CD4-positive, CD25-positive, alpha-beta regulatory T cell (primary cell): ENCODE measurements at regions not wholly inside any gene's neighbourhood (a gene's known extent, or its start where the extent isn't known, plus 50 kb on each side); places are given as distances from the start of the nearest gene placed in this dataset.

Source experiments
- ATAC-seq, 2 donors: fragments of 150-1000 bp; cut with Tn5 transposase; one replicate each; pipeline ENCODE4 v1.10.0; 2021; ENCODE audit warnings: low read depth in 2 of 2, moderate number of reproducible peaks in 2 of 2, moderate library complexity in 1 of 2
- DNase-seq, 3 donors: peaks; one replicate each; pipeline versions ENCODE4 v3.0.0 to v3.0.0-alpha.2; 2012 to 2022; ENCODE audit warnings: mixed read lengths in 1 of 3
- H3K27ac ChIP-seq: one replicate; pipeline ENCODE4 v1.7.0; 2013; ENCODE audit warnings: mild to moderate bottlenecking, low read length; ENCODE audit not compliant: insufficient read depth, poor library complexity, severe bottlenecking
- H3K27me3 ChIP-seq: one replicate; pipeline ENCODE4 v1.7.0; 2013; ENCODE audit warnings: low read length; ENCODE audit not compliant: control insufficient read depth, insufficient read depth
- H3K36me3 ChIP-seq: one replicate; pipeline ENCODE4 v1.7.0; 2013; ENCODE audit warnings: mild to moderate bottlenecking, low read length, moderate library complexity; ENCODE audit not compliant: control insufficient read depth, insufficient read depth
- H3K4me1 ChIP-seq: 2 replicates; pipeline ENCODE4 v1.7.0; 2013; ENCODE audit warnings: mild to moderate bottlenecking, low read length; ENCODE audit not compliant: insufficient read depth, control insufficient read depth, poor library complexity, severe bottlenecking
- H3K4me3 ChIP-seq: one replicate; pipeline ENCODE4 v1.7.0; 2013; ENCODE audit warnings: low read depth, mild to moderate bottlenecking, low read length, moderate library complexity
- H3K9me3 ChIP-seq, 2 experiments: 1 replicate in 1 of 2; 2 replicates in 1 of 2; pipeline ENCODE4 v1.7.0; 2013; ENCODE audit warnings: low read length in 2 of 2, mild to moderate bottlenecking in 1 of 2, moderate library complexity in 1 of 2; ENCODE audit not compliant: control insufficient read depth in 2 of 2
- H3K27ac Mint-ChIP-seq, 3 donors: one replicate each; pipeline ENCODE4 v1.8.0; 2020 to 2022; ENCODE audit warnings: mild to moderate bottlenecking in 3 of 3, mixed read lengths in 3 of 3, moderate library complexity in 2 of 3
- H3K27me3 Mint-ChIP-seq: one replicate; pipeline ENCODE4 v1.8.0; 2022; ENCODE audit warnings: mild to moderate bottlenecking, mixed read lengths
- H3K36me3 Mint-ChIP-seq: one replicate; pipeline ENCODE4 v1.8.0; 2020; ENCODE audit warnings: mixed read lengths
- H3K4me1 Mint-ChIP-seq, 4 donors: one replicate each; pipeline ENCODE4 v1.8.0; 2020 to 2022; ENCODE audit warnings: mixed read lengths in 4 of 4, mild to moderate bottlenecking in 1 of 4
- H3K4me3 Mint-ChIP-seq, 4 donors: one replicate each; pipeline ENCODE4 v1.8.0; 2020 to 2022; ENCODE audit warnings: mild to moderate bottlenecking in 4 of 4, mixed read lengths in 4 of 4, moderate library complexity in 3 of 4
- H3K9me3 Mint-ChIP-seq, 7 donors: one replicate each; pipeline ENCODE4 v1.8.0; 2020 to 2022; ENCODE audit warnings: mixed read lengths in 7 of 7, mild to moderate bottlenecking in 3 of 7, moderate library complexity in 2 of 7

DNA sequence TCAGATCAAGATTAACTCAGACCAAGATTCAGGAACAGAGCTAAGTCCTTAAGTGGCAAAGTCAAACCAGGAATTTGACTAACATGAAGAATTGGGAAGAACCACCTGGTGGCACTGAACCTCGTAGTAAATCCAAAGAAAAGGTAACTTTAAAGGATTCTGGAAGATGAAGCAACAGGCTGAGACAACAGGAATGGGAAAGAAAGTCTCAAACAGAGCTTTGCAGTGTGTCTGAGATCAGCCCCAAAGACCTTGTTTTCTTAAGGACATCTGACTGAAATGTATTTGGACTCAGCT lies 126.1 kb downstream of the ASB9 start:
- Mint-ChIP-seq H3K4me1 (peaks cover 5 to 25% (median 13%) of the 10 kb centered on the region in 4 donors), H3K27ac (no peak overlapping the region), H3K4me3 (peak overlapping the region in 1 of 4 donors; percentile 32), H3K27me3 (peaks cover 6% of the 10 kb centered on the region), H3K36me3 (no peaks in the 10 kb centered on the region), H3K9me3 (no peaks in the 10 kb centered on the region)
- no peaks in the 10 kb centered on the region for H3K9me3 ChIP-seq
- no peak overlapping the region for H3K4me3 ChIP-seq
- DNase-seq = no peak
- no peaks in the 10 kb centered on the region for H3K27me3 ChIP-seq
- H3K27ac ChIP-seq = no peak overlapping the region
- H3K4me1 ChIP-seq = peaks cover 6% of the 10 kb centered on the region
- H3K36me3 ChIP-seq = no peaks in the 10 kb centered on the region
- ATAC-seq = no peak

DNA sequence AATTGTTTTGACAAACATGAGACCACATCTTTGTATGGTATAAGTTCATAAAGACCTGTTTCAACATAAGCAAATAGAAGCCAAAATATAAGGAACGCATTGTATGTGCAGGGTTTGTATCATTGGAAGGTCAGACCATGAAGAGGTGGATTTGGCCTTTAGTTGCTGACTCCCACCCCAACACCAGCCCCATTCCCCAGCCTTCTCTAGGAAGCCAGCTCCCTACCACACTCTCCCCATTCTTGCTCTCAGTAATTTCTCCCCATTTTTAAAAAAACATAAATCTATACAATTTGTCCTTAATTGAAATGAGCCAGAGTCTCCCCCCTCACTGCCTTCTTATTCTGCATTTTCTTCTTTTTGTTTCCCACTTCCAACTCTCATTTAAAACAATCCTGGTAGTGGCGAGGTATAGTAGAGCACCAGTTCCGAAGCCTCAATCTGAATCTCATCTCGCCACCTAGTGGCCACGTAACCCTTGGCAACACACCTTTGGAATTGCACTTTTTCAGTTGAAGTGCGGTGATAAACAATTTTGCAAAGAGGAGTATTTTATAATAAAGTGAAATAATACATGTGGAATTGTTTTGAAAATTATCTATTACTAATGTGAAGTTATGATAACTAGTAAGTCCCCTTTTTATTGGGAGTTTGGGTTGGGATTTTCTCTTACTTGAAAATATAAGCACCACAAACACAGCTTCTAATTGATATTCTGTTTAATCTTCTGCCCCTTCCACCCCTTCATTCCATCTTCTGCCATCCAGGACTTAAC lies 126.6 kb downstream of the ASB9 start:
- H3K4me1 ChIP-seq = peaks cover 6% of the 10 kb centered on the region
- Mint-ChIP-seq H3K4me3 (peak overlapping the region; percentile 6 to 33 (median 11)), H3K27ac (peak overlapping the region in 2 of 3 donors; percentile 4 to 97), H3K9me3 (no peaks in the 10 kb centered on the region), H3K36me3 (no peaks in the 10 kb centered on the region), H3K4me1 (peaks cover 5 to 25% (median 13%) of the 10 kb centered on the region in 4 donors), H3K27me3 (peaks cover 6% of the 10 kb centered on the region)
- H3K4me3 ChIP-seq = no peak overlapping the region
- peak; percentile 17 to 65 (median 45) for DNase-seq
- no peak overlapping the region for H3K27ac ChIP-seq
- H3K27me3 ChIP-seq = no peaks in the 10 kb centered on the region
- no peaks in the 10 kb centered on the region for H3K36me3 ChIP-seq
- no peaks in the 10 kb centered on the region for H3K9me3 ChIP-seq
- ATAC-seq = peak in 1 of 2 donors; percentile 58

DNA sequence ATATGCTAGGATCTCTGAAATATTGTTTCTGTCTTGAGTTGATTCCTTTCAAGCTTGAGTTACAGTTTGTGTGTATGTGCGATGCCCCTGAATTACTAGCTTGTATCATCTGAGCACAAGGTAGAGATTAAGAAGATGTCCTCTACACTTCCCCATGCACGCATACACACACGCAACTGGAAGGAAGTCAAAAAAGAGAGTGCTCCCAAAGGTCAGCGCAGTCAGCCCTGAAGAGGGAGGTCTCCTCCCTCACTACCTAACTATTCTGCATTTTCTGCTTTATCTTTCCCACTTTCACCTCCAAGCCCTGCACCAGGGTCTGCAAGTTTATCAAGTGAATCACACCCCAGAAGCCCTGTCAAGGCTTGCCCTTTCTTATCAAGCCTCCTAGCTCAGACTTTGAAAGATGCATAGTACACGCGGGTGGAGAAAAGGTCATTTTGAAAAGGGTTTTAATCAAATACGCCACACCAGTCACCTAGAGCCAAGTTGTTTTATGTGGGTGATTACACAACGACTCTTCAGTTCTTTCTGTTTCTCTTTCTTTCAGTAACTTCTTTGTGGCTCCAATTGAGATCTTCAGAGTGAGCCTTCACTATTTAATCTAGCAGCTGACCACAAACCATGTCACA lies 127.7 kb downstream of the ASB9 start:
- Histone ChIP-seq H3K4me1 (peaks cover 6% of the 10 kb centered on the region), H3K9me3 (no peaks in the 10 kb centered on the region), H3K4me3 (peak overlapping the region; percentile 56), H3K27me3 (no peaks in the 10 kb centered on the region), H3K27ac (peak overlapping the region; percentile 23), H3K36me3 (no peaks in the 10 kb centered on the region)
- ATAC-seq (peak; percentile 52 to 60), DNase-seq (peak in 1 of 3 donors; percentile 48)
- H3K4me3 Mint-ChIP-seq = peak overlapping the region; percentile 5 to 79 (median 34)
- H3K27ac Mint-ChIP-seq = peak overlapping the region; percentile 52 to 97 (median 80)
- peaks cover 6% of the 10 kb centered on the region for H3K27me3 Mint-ChIP-seq
- no peaks in the 10 kb centered on the region for H3K9me3 Mint-ChIP-seq
- H3K36me3 Mint-ChIP-seq = no peaks in the 10 kb centered on the region
- peaks cover 5 to 21% (median 12%) of the 10 kb centered on the region in 4 donors for H3K4me1 Mint-ChIP-seq

- H3K4me3 ChIP-seq = no peak overlapping the region
- ATAC-seq = no peak
- no peak overlapping the region for H3K4me3 Mint-ChIP-seq
- DNase-seq = no peak
- no peak overlapping the region for H3K27ac ChIP-seq
- peaks cover 0 to 4% (median under 1%) of the 10 kb centered on the region in 4 donors for H3K4me1 Mint-ChIP-seq
- no peaks in the 10 kb centered on the region for H3K9me3 Mint-ChIP-seq
- no peak overlapping the region for H3K27ac Mint-ChIP-seq
- H3K36me3 ChIP-seq = no peaks in the 10 kb centered on the region
- H3K9me3 ChIP-seq = no peaks in the 10 kb centered on the region
- H3K4me1 ChIP-seq = no peaks in the 10 kb centered on the region
- H3K27me3 Mint-ChIP-seq = no peaks in the 10 kb centered on the region
- no peaks in the 10 kb centered on the region for H3K27me3 ChIP-seq
- no peaks in the 10 kb centered on the region for H3K36me3 Mint-ChIP-seq
Measured at GRCh38 chrX:15136795-15137194, 133.1 kb downstream of the ASB9 start.

GRCh38 chrX:15129412-15129811 lies 140.5 kb downstream of the ASB9 start:
- ATAC-seq = no peak
- H3K27me3 Mint-ChIP-seq = no peaks in the 10 kb centered on the region

GRCh38 chrX:15128861-15129260 lies 141.0 kb downstream of the ASB9 start:
- Mint-ChIP-seq H3K9me3 (peaks cover 0 to 2% (median 0%) of the 10 kb centered on the region in 7 donors), H3K27me3 (no peaks in the 10 kb centered on the region), H3K4me3 (no peak overlapping the region), H3K36me3 (no peaks in the 10 kb centered on the region), H3K4me1 (no peaks in the 10 kb centered on the region), H3K27ac (no peak overlapping the region)
- no peaks in the 10 kb centered on the region for H3K36me3 ChIP-seq
- no peaks in the 10 kb centered on the region for H3K27me3 ChIP-seq
- no peak for ATAC-seq
- no peak for DNase-seq
- H3K4me3 ChIP-seq = no peak overlapping the region
- H3K9me3 ChIP-seq = no peaks in the 10 kb centered on the region
- H3K4me1 ChIP-seq = no peaks in the 10 kb centered on the region
- no peak overlapping the region for H3K27ac ChIP-seq

More at GRCh38 chrX:15129412-15129811, 140.5 kb downstream of the ASB9 start:
- Mint-ChIP-seq H3K4me1 (no peaks in the 10 kb centered on the region), H3K9me3 (peaks cover 0 to 2% (median 0%) of the 10 kb centered on the region in 7 donors), H3K27ac (no peak overlapping the region), H3K36me3 (no peaks in the 10 kb centered on the region), H3K4me3 (no peak overlapping the region)
- Histone ChIP-seq H3K4me1 (no peaks in the 10 kb centered on the region), H3K9me3 (no peaks in the 10 kb centered on the region), H3K27me3 (no peaks in the 10 kb centered on the region), H3K36me3 (no peaks in the 10 kb centered on the region), H3K27ac (no peak overlapping the region), H3K4me3 (no peak overlapping the region)
- no peak for DNase-seq

- Mint-ChIP-seq H3K27me3 (no peaks in the 10 kb centered on the region), H3K36me3 (no peaks in the 10 kb centered on the region), H3K27ac (no peak overlapping the region), H3K4me1 (no peaks in the 10 kb centered on the region), H3K9me3 (peaks cover 0 to 2% (median 0%) of the 10 kb centered on the region in 7 donors), H3K4me3 (no peak overlapping the region)
- DNase-seq (no peak), ATAC-seq (no peak)
- Histone ChIP-seq H3K27ac (no peak overlapping the region), H3K4me1 (no peaks in the 10 kb centered on the region), H3K36me3 (no peaks in the 10 kb centered on the region), H3K9me3 (no peaks in the 10 kb centered on the region), H3K4me3 (no peak overlapping the region), H3K27me3 (no peaks in the 10 kb centered on the region)
Measured at GRCh38 chrX:15127010-15127409, 142.9 kb downstream of the ASB9 start.

DNA sequence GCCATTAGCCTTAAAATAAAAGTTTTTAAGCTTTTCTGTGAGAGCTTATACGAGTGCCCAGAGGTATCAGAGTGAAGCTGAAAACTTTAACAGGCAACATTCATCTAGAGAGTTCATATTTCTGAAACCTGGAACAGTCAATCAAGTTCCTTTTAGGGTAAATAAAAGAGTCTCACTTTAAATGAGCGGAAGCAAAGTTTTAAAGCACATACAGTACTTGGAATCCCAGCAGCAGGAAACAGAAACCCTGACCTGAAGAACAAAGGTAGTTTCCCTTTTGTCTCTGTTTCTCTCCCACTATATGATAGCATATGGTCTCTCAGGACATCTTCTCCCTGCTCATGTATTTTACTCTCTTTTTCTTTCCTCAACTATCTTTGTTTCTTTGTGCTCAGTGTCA lies 153.0 kb downstream of the ASB9 start:
- Histone ChIP-seq H3K4me1 (no peaks in the 10 kb centered on the region), H3K27me3 (no peaks in the 10 kb centered on the region), H3K36me3 (no peaks in the 10 kb centered on the region), H3K4me3 (no peak overlapping the region), H3K27ac (no peak overlapping the region), H3K9me3 (no peaks in the 10 kb centered on the region)
- no peak overlapping the region for H3K4me3 Mint-ChIP-seq
- H3K27me3 Mint-ChIP-seq = no peaks in the 10 kb centered on the region
- H3K27ac Mint-ChIP-seq = no peak overlapping the region
- DNase-seq (peak in 1 of 3 donors; percentile 45), ATAC-seq (no peak)
- peaks cover 0 to 8% (median 1%) of the 10 kb centered on the region in 4 donors for H3K4me1 Mint-ChIP-seq
- no peaks in the 10 kb centered on the region for H3K9me3 Mint-ChIP-seq
- no peaks in the 10 kb centered on the region for H3K36me3 Mint-ChIP-seq
